ENCODE measurements at regions not wholly inside any gene's neighbourhood (a gene's known extent, or its start where the extent isn't known, plus 50 kb on each side); places are given as distances from the start of the nearest gene placed in this dataset.
"Not testable (repeated sequence)": the region's sequence is repeated elsewhere in the genome, so short reads cannot be mapped to it uniquely, and the experiment has no call there.

DNA sequence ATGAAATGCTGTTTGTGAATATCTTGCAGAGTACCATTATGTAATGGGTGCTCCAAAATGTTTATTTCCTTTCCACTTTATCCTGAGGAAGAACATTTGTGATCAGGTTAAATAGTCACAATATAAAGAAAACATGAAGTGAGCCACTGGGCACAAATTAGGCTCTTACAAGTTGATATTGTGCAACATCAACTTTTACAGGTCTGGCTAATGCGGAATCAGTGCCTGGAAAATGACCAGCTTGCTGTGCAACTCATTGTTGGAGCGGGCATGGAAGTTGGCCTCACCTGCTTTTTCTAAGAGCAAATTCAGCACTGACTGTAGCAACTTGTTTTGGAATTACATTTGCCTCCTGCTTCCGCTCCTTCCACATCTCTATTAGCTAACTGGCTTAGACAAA is 216.9 kb upstream of the PLPPR1 start:
- DNase-seq (ENCODE audit: low spot score), result no peak

DNA sequence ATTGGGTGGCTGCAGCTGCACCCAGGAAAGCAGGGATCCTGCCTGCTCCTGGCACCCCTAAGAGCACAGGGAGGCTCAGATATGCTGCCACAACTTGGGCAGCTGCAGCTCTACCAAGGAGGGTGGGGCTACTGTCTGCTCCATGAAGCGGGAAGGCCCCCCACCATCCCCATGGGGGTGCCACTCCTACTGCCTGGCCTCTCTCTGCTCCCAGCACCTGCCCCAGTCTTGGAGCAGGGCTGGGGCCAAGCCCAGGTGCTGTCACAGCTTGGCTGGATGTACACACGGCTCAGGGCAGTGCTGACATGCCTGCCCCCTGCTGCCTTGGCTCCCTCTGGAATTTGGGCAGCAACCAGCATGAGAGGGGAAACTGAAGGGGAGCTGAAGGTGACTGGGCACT is 214.7 kb upstream of the PLPPR1 start:
- no peak for DNase-seq (ENCODE audit: low spot score)

DNA sequence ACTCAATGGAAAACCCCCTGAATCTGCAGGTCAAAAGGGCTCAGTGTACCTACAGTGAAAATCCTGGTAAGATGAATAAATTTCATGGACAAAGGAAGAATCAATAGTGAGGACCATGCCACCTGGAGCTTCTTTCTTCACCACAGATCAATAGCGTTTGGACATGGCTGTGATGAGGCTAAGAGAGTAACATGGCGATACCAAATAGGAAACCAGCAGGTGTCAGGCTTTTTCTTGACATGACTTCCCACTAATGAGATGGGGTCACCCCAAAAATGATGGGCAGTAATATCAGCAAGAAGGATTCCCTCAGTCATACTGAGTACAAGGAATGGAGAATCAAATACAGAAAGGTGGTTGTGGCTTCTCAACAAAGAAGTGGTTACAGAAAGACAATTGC is 208.5 kb upstream of the PLPPR1 start:
- no peak for DNase-seq (ENCODE audit: low spot score)

DNA sequence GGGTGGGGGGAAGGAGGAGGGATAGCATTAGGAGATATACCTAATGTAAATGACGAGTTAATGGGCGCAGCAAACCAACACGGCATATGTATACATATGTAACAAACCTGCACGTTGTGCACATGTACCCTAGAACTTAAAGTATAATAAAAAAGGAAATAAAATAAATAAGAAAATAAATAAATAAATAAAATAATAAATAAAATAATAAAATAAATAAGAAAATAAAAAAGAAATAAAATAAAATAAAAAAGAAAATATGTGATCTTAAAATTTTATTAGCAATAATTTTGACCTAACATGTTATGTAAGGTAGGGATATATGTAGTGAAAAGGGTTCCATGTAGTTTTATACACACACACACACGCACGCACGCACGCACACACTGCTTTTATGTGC is 195.5 kb upstream of the PLPPR1 start:
- DNase-seq (ENCODE audit: low spot score), result not testable (repeated sequence)

DNA sequence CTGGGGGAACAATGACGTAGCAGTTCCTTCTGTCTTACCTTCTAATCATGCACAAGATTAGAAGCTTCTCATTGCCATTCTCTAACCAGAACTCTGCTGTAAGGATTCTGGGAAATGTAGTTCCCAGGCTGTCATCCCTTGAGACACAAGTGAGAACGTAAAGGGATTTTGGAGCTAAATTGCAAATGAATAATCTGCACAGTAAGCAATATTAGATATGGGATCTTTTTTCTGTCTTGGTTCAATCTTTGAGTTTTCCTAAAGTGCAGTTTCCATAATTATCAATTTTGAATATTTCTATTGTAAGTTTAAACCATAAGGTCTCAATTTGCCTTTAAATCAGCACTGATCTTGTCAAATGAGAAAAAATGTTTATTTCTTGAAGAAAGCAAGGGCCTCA is 189.7 kb upstream of the PLPPR1 start:
- DNase-seq (ENCODE audit: low spot score), result no peak

DNA sequence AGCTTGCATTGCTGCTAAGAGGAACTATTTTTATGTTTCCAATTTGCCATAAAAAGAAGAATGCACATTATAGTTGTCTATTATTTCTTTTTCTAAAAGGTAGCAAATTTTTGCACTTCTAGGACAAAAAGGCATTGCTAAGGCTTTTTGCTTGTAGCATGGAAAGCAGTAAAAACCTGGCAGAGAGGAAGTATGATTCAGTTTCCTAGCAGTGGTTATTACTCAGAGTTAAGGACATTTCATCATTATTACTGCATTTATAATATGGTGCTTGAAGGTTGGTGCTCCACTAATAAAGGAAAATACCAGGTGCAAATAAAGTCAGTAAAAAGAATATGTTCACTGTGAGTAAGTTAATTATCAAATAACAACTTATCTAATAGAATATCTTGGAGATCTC is 179.8 kb upstream of the PLPPR1 start:
- DNase-seq (ENCODE audit: low spot score), result no peak

DNA sequence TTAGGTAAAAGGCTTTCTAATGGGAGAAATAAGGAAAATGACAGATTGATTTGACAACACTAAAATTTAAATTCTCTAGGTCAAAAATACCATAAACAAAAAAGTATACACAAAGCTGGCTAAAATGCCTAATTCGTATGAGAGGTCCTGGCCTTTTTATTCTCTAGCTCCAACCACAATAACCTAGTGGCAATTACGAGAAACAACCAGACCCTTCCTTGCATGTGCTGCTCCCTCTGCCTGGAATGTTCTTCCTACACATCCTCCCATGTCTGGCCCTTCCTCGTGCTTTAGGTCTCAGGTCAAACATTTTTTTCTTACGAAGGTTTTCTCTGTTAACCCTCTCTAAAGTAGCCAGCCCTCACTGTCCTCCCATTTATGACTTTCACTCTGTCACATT is 176.4 kb upstream of the PLPPR1 start:
- no peak for DNase-seq (ENCODE audit: low spot score)

DNA sequence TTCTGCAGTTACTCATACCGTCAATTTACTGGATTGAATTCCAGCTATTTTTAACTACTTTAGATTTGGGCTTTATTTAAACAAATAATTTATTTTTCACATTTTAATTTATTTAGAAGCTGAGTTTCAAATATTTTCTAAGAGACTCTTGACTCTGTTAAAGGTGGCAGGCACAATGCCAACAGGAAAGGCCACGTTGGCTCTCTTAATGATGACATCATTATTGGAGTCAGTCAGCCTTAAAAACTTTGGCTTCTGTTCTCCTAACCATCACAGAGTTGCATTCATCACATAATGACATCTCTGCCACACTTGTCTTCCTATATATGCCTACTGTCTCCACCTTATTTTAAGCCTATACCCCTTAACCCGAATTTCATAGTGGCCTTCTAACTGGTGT is 172.3 kb upstream of the PLPPR1 start:
- no peak for DNase-seq (ENCODE audit: low spot score)

DNA sequence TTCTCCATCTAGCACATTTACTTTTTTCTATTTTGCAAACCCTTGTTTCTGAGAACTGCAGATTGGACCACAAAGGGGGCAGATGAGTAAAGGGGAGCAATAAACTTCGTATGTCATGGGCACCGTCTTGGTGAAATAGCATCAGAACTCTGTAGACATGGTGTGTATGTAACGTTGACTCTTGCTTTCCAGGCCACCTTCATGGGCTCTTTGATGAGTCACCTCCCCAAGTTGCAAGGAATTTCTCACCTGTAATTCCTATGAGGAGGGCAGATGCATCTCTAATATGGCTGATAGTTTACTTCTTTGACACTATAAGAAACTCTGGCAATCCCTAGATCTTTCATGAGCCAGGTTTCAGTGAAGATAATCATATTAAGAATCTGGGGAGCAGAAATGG is 163.4 kb upstream of the PLPPR1 start:
- DNase-seq (ENCODE audit: low spot score), result no peak

DNA sequence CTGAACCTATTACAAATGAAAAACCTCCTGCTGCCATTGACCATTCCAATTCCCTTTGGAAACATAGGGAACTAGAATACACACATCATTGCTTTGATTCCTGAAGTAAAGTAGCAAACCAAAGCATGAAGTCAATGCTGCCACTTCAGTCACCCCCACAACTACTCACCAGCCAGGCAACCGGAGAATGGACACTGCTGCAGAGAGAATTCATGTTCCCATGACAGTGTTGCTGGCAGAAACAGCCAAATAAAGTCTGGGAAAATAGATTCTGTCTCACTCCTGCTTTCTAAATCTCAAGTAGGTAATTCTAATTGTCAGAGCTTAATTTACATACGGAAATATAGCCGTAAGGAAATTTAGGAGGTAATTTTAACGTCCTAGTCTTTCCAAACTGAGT is 162.9 kb upstream of the PLPPR1 start:
- DNase-seq (ENCODE audit: low spot score), result no peak

DNA sequence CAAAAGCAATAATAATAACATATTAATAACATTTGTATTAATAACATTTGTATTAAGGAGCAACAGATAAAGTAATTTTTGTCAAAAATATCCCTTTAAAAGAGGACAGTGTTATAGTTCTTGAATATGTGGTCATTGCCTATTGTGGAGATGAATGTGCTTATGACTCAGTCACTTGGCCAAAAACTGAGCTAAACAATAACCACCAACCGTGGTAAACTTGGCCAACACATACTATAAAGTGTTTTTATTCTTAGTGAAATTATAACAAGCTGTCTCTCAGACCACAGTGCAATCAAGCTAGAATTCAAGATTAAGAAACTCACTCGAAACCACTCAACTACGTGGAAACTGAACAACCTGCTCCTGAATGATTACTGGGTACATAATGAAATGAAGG is 159.2 kb upstream of the PLPPR1 start:
- no peak for DNase-seq (ENCODE audit: low spot score)

DNA sequence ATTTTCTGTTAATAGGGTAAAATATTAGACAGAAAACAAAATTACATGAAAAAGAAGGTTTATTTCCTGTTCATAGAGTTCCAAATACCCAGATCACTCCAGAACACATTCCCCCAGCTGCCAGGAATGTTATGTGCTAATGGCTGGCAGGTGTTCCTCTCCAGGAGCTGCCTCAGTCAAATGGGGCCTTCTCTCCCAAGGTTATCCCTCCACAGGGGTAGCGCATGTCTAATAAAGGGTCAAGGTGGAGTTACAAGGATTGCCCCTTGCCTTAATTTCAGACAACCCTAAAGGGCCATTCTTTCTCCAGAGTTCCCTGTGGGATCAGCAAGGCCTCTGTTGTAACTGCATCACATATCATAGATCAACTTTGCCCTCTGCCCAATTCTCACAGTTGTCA is 148.6 kb upstream of the PLPPR1 start:
- DNase-seq (ENCODE audit: low spot score), result no peak

DNA sequence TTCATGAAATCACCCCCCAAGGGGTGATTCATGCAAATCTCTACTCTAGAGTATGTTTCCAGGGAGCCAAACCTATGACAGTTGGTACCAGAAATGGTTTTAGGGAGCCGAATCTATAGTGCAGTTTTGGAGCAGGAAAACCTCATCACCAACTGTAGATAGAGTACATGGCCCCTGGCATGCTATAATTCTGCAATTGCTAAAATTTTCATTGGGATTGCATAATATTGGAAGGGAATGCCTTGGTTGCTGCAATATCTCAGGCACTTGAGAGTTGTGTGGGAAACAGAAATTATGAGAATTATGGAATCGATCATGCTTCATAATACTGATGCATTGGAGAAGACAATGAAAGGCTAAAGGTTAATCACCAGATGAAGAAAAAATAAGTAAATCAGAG is 148.2 kb upstream of the PLPPR1 start:
- DNase-seq (ENCODE audit: low spot score), result no peak

DNA sequence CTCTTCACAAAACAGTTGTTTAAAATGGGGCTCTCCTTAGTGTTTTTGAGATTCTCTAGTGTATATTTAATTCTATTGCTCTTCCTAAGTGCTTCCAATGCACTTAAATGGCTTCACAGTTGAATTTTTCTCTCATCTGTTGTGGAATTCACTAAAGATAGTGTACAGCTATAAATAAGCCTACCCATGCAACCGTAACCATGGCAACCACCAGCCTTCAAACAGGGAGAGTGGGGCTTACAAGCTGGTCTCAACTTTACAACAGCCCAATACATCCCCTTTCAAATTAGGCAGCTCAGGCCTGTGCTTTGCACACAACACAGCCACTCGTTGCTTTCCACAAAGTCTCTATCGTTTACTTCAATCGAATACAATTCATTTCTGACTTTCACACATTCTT is 144.0 kb upstream of the PLPPR1 start:
- no peak for DNase-seq (ENCODE audit: low spot score)

DNA sequence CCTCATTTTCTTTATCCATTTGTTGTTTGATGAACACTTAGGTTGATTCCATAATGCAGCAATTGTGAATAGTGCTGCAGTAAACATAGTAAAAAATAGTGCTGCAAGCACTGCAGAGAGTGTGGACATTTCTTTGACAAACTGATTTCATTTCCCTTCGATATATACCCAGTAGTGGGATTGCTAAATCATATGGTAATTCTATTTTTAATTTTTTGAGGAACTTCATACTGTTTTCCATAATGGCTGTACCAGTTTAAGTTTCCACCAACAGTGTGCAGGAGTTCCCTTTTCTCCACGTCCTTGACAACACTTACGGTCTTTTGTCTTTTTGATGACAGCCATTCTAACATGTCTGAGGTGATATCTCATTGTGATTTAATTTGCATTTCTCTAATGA is 138.2 kb upstream of the PLPPR1 start:
- no peak for DNase-seq (ENCODE audit: low spot score)

DNA sequence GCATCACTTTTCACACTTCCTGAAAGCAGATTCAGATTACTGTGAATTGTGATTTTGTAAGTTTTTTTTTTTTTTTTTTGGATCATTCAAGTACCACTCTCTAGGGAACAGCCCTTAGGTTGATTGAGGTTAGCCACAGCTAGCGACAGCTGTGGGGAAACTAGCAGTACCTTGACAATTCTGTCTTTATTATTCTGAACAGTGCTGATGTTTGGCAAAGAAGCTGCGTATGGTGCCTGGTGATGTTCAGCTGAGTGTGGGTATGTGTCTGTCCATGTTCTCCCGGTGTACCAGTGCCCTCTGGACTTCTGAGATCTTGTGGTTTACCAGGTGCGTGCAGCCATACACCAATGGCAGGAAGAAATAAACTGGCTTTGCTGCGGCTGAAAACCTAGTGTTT is 117.3 kb upstream of the PLPPR1 start:
- no peak for DNase-seq (ENCODE audit: low spot score)

DNA sequence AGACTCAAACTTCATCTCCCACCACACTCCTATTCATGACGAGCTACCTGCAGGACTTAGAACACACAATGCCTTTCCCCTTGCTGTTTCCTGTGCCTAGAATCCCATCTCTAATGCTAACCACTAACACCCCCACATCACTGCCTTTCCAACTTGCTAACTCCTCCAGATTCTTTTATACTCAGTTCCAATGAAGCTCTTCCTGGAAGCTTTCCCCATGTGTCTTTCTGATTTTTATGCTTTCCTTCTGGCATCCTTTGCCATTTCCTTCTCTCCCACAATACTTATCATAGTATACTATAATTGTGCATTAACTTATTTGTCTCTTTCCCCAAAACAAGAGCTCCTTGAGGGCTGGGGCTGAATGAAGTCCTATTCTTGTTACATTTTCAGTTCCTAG is 115.3 kb upstream of the PLPPR1 start:
- no peak for DNase-seq (ENCODE audit: low spot score)

DNA sequence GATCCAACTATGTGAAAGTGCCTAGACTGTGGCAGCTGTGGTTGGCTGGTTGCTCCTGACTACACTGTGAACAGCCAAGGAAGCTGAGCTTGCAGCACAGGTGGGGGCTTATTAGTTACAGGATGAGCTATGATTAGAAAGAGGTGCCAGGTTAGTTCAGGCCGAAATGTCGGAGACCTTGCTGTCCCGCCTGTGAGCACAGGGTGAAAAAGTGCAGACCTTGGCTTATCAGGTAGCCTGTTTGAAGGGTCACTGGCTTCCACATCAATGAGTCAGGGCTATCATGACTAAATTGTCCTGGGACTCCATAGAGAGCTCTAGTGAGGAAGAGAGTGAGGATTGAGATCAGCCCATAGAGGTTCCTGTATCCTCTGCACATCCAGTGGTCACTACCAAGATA is 114.3 kb upstream of the PLPPR1 start:
- DNase-seq (ENCODE audit: low spot score), result no peak

DNA sequence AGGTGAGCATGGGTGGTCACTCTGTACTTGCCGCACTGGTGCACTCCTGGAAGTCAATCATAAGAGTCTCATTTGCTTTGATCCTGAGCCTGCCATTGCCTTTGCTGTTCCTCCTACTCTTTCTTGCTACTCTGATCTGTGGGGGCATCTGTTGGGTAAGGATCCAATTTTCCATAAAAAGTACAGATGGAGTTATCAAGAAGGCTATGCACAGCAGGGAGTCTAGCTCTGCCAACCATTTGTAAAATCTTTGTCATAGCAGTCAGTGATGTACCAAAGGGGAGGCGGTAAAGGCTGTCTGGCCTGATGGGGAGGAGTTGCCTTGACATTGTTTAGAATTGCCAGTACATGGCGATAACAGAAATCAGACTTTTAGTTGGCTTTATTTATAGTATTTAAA is 109.0 kb upstream of the PLPPR1 start:
- DNase-seq (ENCODE audit: low spot score), result no peak

DNA sequence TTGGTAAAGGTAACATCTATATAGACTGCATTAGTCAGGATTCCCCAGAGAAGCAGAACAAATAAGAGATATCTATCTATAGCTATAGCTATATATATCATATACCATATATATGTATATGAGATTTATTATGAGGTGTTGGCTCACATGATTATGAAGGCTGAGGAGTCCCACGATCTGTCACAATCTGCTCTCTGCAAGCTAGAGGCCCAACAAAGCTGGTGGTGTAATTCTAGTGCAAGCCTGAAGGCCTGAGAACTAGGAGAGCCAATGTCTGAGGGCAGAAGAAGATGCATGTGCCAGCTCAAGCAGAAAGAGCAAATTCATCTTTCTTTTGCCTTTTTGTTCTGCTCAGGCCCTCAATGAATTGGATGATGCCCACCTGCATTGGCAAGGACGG is 102.2 kb upstream of the PLPPR1 start:
- DNase-seq (ENCODE audit: low spot score), result no peak

DNA sequence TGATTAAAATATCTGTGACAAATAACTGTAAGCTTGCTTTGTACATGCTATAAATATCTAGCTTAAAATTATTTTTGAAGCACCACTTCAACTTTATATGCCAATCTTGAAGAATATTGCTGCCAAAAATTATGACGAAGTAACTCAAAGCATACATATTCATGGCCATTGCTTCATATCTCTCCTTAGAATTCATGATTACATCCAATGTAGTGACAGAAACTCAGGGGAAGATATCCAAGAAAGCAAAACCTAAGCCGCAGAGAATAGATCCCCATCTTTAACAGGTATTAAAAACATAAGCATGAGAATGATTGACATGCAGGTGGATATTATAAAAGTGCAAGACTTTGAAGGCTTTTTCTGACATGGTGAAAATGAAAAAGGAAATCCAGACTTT is 100.8 kb upstream of the PLPPR1 start:
- DNase-seq (ENCODE audit: low spot score), result no peak

DNA sequence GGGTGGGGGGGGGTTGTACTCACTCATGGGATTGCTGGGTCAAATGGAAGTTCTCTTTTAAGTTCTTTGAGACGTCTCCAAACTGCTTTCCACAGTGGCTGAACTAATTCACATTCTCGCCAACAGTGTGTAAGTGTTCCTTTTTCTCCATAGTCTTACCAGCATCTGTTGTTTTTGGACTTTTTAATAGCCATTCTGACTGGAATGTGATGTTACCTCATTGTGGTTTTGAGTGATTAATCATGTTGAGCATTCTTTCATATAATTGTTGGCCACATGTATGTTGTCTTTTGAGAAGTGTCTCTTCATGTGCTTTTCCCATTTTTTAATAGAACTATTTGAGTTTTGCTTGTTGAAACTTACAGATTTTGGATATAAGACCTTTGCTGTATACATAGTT is 94.9 kb upstream of the PLPPR1 start:
- no peak for DNase-seq (ENCODE audit: low spot score)

DNA sequence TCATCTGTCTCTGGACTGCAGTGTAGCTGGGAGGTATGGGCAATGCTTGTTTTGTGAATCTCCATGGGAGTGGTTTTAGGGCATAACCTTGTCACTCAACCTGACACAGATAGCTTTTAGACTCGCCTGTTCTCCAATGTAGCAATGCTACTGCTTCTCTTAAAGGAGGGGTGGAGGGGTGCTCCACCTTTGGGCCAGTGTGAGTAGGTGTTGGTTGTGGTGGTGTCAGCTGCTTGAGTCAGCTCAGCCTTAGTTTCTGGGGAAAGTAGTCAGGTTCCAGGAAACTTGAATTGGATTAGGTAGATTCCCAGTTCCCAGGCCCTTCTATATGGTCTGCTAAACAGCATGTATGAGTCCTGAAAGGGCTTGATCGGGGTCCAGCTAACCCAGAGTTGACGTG is 91.1 kb upstream of the PLPPR1 start:
- no peak for DNase-seq (ENCODE audit: low spot score)

DNA sequence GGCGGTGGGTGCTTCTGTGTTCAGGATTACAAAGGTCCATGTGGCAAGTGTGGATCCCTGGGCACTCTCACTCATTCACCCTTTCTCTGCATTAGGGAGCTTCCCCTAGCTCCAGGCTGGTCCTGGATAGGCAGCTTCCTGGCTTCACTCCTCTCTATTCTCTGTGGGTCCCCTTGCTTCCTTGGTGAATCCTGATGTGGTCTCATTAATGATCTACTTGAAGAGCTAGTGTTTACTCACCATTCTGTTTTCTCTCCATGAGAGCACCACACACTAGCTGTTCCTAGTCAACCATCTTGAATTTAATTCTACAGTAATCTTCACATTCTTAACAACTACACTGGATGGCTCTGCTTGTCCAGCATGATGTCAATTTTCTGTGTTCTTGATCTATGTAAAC is 90.0 kb upstream of the PLPPR1 start:
- no peak for DNase-seq (ENCODE audit: low spot score)

DNA sequence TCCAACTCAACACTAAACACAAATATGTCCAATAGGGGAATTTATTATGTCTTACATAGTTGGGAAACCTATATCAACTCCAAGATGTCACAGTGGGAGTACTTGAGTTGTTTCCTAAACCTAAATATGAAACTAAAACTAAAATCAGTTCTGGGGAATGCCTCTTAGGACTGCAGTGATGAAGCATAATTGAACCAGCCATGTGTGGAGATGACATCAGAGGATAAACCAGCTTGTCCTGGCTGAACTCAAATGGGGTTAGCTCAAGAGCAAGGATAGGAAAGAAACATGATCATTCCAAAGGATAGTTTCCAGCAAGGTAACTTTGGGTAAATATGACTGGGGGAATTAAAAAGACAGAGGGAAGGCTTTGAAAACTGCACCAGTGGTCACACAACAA is 88.9 kb upstream of the PLPPR1 start:
- no peak for DNase-seq (ENCODE audit: low spot score)

DNA sequence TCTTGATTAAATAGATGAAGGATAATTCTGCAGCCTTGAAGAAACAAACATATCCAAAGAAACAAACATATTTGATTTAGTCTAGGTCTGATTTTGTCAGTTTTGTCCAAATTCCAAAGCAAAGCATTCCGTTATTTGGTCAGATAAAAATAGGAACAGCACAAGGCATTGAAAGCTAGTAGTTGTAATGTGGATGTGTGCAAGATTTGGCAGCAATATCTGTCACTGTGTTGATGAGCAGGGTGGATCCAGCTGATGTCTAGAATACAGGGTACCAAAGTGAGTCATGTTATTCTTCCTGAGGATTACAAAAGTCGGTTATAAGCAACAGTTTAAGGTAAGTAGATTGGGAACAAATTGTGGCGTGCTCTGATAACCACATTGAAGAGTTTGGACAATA is 69.3 kb upstream of the PLPPR1 start:
- no peak for DNase-seq (ENCODE audit: low spot score)
